Mesenchymal stem cell (in vitro differentiated cells and primary cell): ENCODE measurements at regions not wholly inside any gene's neighbourhood (a gene's known extent, or its start where the extent isn't known, plus 50 kb on each side); places are given as distances from the start of the nearest gene placed in this dataset.

Experiments used
- DNase-seq: peaks from one replicate; pipeline ENCODE4 v3.0.0-alpha.2; 2013
- H2AFZ ChIP-seq: one replicate; pipeline ENCODE4 v1.6.1; 2013; ENCODE audit warnings: low read depth, mild to moderate bottlenecking, control low read depth, inconsistent platforms, low read length, moderate library complexity
- H2AK5ac ChIP-seq: 2 replicates; pipeline ENCODE4 v1.6.1; 2013; ENCODE audit warnings: low read length, moderate library complexity, mild to moderate bottlenecking, inconsistent platforms; ENCODE audit not compliant: severe bottlenecking
- H2BK120ac ChIP-seq: one replicate; pipeline ENCODE4 v1.6.1; 2013; ENCODE audit warnings: low read depth, mild to moderate bottlenecking, inconsistent platforms, low read length, moderate library complexity
- H2BK12ac ChIP-seq, 2 experiments: one replicate each; pipeline ENCODE4 v1.6.1; 2013; ENCODE audit warnings: inconsistent platforms in 2 of 2, low read length in 2 of 2, mild to moderate bottlenecking in 2 of 2, moderate library complexity in 2 of 2, control low read depth in 1 of 2
- H2BK15ac ChIP-seq: one replicate; pipeline ENCODE4 v1.6.1; 2013; ENCODE audit warnings: mild to moderate bottlenecking, low read depth, inconsistent platforms; ENCODE audit not compliant: poor library complexity, severe bottlenecking
- H2BK5ac ChIP-seq: 2 replicates; pipeline ENCODE4 v1.6.1; 2013; ENCODE audit warnings: low read depth, mild to moderate bottlenecking, low read length, control low read depth, inconsistent platforms; ENCODE audit not compliant: poor library complexity, severe bottlenecking
- H3K14ac ChIP-seq, 2 experiments: one replicate each; pipeline ENCODE4 v1.6.1; 2013; ENCODE audit warnings: inconsistent platforms in 2 of 2, low read length in 2 of 2, control low read depth in 1 of 2, mild to moderate bottlenecking in 1 of 2, moderate library complexity in 1 of 2
- H3K18ac ChIP-seq, 2 experiments: one replicate each; pipeline ENCODE4 v1.6.1; 2013; ENCODE audit warnings: inconsistent platforms in 2 of 2, low read length in 2 of 2, control low read depth in 1 of 2, low read depth in 1 of 2, mild to moderate bottlenecking in 1 of 2
- H3K23ac ChIP-seq, 2 experiments: one replicate each; pipeline ENCODE4 v1.6.1; 2013; ENCODE audit warnings: inconsistent platforms in 2 of 2, low read length in 2 of 2, mild to moderate bottlenecking in 2 of 2, moderate library complexity in 2 of 2, control low read depth in 1 of 2
- H3K27ac ChIP-seq: 2 replicates; pipeline ENCODE4 v1.5.1; 2013; ENCODE audit warnings: mild to moderate bottlenecking, moderate library complexity, low read length, control low read depth, inconsistent platforms; ENCODE audit not compliant: poor library complexity, severe bottlenecking
- H3K27me3 ChIP-seq, 2 experiments: 2 replicates each; pipeline versions ENCODE4 v1.6.1 to v1.7.0; 2013; ENCODE audit warnings: low read length in 2 of 2, mild to moderate bottlenecking in 2 of 2, moderate library complexity in 2 of 2, control low read depth in 1 of 2, inconsistent platforms in 1 of 2; ENCODE audit not compliant: control insufficient read depth in 1 of 2, insufficient read depth in 1 of 2
- H3K36me3 ChIP-seq, 2 experiments: 2 replicates each; pipeline versions ENCODE4 v1.6.1 to v1.7.0; 2013; ENCODE audit warnings: low read length in 2 of 2, control low read depth in 1 of 2, inconsistent platforms in 1 of 2, low read depth in 1 of 2, mild to moderate bottlenecking in 1 of 2; ENCODE audit not compliant: insufficient read depth in 2 of 2, control insufficient read depth in 1 of 2
- H3K4ac ChIP-seq, 2 experiments: one replicate each; pipeline ENCODE4 v1.6.1; 2013; ENCODE audit warnings: inconsistent platforms in 2 of 2, low read length in 2 of 2, mild to moderate bottlenecking in 2 of 2, moderate library complexity in 2 of 2, control low read depth in 1 of 2, low read depth in 1 of 2
- H3K4me1 ChIP-seq: 2 replicates; pipeline ENCODE4 v1.6.1; 2013; ENCODE audit warnings: low read depth, low read length, control low read depth; ENCODE audit not compliant: control insufficient read depth, insufficient read depth
- H3K4me2 ChIP-seq: 2 replicates; pipeline ENCODE4 v1.6.1; 2013; ENCODE audit warnings: low read length, mild to moderate bottlenecking, inconsistent platforms; ENCODE audit not compliant: poor library complexity, severe bottlenecking
- H3K4me3 ChIP-seq, 2 experiments: 2 replicates each; pipeline versions ENCODE4 v1.5.1 to v1.7.0; 2013; ENCODE audit warnings: low read length in 2 of 2, mild to moderate bottlenecking in 2 of 2, control low read depth in 1 of 2, low read depth in 1 of 2; ENCODE audit not compliant: insufficient read depth in 1 of 2
- H3K79me1 ChIP-seq: replicated peaks from 2 replicates; pipeline ENCODE4 v1.6.1; 2013; ENCODE audit warnings: mild to moderate bottlenecking, control low read depth, low read length, inconsistent platforms; ENCODE audit not compliant: poor library complexity, severe bottlenecking
- H3K9ac ChIP-seq: 2 replicates; pipeline ENCODE4 v1.7.0; 2013; ENCODE audit warnings: mild to moderate bottlenecking, low read length, moderate library complexity
- H3K9me3 ChIP-seq: 2 replicates; pipeline ENCODE4 v1.7.0; 2013; ENCODE audit warnings: mild to moderate bottlenecking, low read length; ENCODE audit not compliant: control insufficient read depth
- H4K8ac ChIP-seq: one replicate; pipeline ENCODE4 v1.6.1; 2013; ENCODE audit warnings: inconsistent platforms, mild to moderate bottlenecking, low read length, moderate library complexity
- H4K91ac ChIP-seq: one replicate; pipeline ENCODE4 v1.6.1; 2013; ENCODE audit warnings: mild to moderate bottlenecking, low read length, inconsistent platforms
- WGBS: methylation state at CpG from one replicate; pipeline ENCODE4 v1.1.7; 2013; ENCODE audit warnings: mixed read lengths; 5-methylcytosine and 5-hydroxymethylcytosine counted together

GRCh38 chr18:56136105-56136504, 502.3 kb downstream of the TXNL1 start:
- WGBS, result 94% methylated on average over 2 of the region's 2 CpGs
- H2AFZ ChIP-seq, result no peak overlapping the region
- H2BK15ac ChIP-seq, result no peak overlapping the region
- H3K4me2 ChIP-seq, result no peak overlapping the region
- H3K23ac ChIP-seq, result no peak overlapping the region
- no peaks in the 10 kb centered on the region for H3K27me3 ChIP-seq
- no peak overlapping the region for H3K14ac ChIP-seq
- no peaks in the 10 kb centered on the region for H3K9me3 ChIP-seq
- H3K9ac ChIP-seq, result no peak overlapping the region
- H2AK5ac ChIP-seq, result no peak overlapping the region
- no peak overlapping the region for H3K4ac ChIP-seq
- H4K91ac ChIP-seq, result no peak overlapping the region
- no peak overlapping the region for H4K8ac ChIP-seq
- no peak overlapping the region for H2BK12ac ChIP-seq
- no peak for DNase-seq
- no peak overlapping the region for H3K27ac ChIP-seq
- H3K4me3 ChIP-seq, result no peak overlapping the region
- no peak overlapping the region for H3K18ac ChIP-seq
- no peak overlapping the region for H2BK5ac ChIP-seq
- peaks cover 3% of the 10 kb centered on the region for H3K4me1 ChIP-seq
- no peak overlapping the region for H2BK120ac ChIP-seq
- H3K36me3 ChIP-seq, result no peaks in the 10 kb centered on the region
- no peaks in the 10 kb centered on the region for H3K79me1 ChIP-seq

GRCh38 chr18:56130481-56130880, 507.9 kb downstream of the TXNL1 start:
- Histone ChIP-seq H3K4me3 (no peak overlapping the region), H3K4me2 (no peak overlapping the region), H3K27ac (no peak overlapping the region), H3K4me1 (no peaks in the 10 kb centered on the region), H3K23ac (no peak overlapping the region), H3K9me3 (no peaks in the 10 kb centered on the region), H2BK5ac (no peak overlapping the region), H3K14ac (no peak overlapping the region), H2BK12ac (no peak overlapping the region), H3K4ac (no peak overlapping the region), H3K79me1 (no peaks in the 10 kb centered on the region), H4K8ac (no peak overlapping the region), H2AK5ac (no peak overlapping the region), H4K91ac (no peak overlapping the region), H3K9ac (no peak overlapping the region), H3K36me3 (no peaks in the 10 kb centered on the region), H3K18ac (no peak overlapping the region), H3K27me3 (no peaks in the 10 kb centered on the region), H2BK120ac (no peak overlapping the region), H2AFZ (no peak overlapping the region), H2BK15ac (no peak overlapping the region)
- 88% methylated on average over 1 of the region's 2 CpGs for WGBS
- peak; percentile 16 for DNase-seq

GRCh38 chr18:56128153-56128791, 510.1 kb downstream of the TXNL1 start:
- Histone ChIP-seq H3K9ac (no peak overlapping the region), H3K27ac (no peak overlapping the region), H2AK5ac (no peak overlapping the region), H3K36me3 (no peaks in the 10 kb centered on the region), H3K79me1 (no peaks in the 10 kb centered on the region), H3K4ac (no peak overlapping the region), H3K23ac (no peak overlapping the region), H3K9me3 (no peaks in the 10 kb centered on the region), H2AFZ (no peak overlapping the region), H2BK12ac (no peak overlapping the region), H3K18ac (no peak overlapping the region), H3K14ac (no peak overlapping the region), H2BK15ac (no peak overlapping the region), H4K8ac (no peak overlapping the region), H3K4me3 (no peak overlapping the region), H2BK120ac (no peak overlapping the region), H3K4me2 (no peak overlapping the region), H3K4me1 (no peaks in the 10 kb centered on the region), H3K27me3 (no peaks in the 10 kb centered on the region), H4K91ac (no peak overlapping the region), H2BK5ac (no peak overlapping the region)
- DNase-seq, result no peak
- 92% methylated on average over 1 of the region's 2 CpGs for WGBS

GRCh38 chr18:56127322-56128099, 510.9 kb downstream of the TXNL1 start:
- Histone ChIP-seq H3K36me3 (no peaks in the 10 kb centered on the region), H3K79me1 (no peaks in the 10 kb centered on the region), H3K4me3 (no peak overlapping the region), H3K9me3 (no peaks in the 10 kb centered on the region), H3K23ac (no peak overlapping the region), H3K4ac (no peak overlapping the region), H3K27me3 (no peaks in the 10 kb centered on the region), H3K9ac (peak overlapping the region; percentile 47), H3K18ac (no peak overlapping the region), H2AFZ (no peak overlapping the region), H2BK15ac (no peak overlapping the region), H2BK12ac (no peak overlapping the region), H3K14ac (no peak overlapping the region), H2AK5ac (no peak overlapping the region), H2BK120ac (no peak overlapping the region), H3K4me2 (no peak overlapping the region), H4K91ac (no peak overlapping the region), H2BK5ac (no peak overlapping the region), H3K27ac (no peak overlapping the region), H3K4me1 (no peaks in the 10 kb centered on the region), H4K8ac (no peak overlapping the region)
- no peak for DNase-seq
- WGBS, result 95% methylated on average over 5 of the region's 5 CpGs
